Motor neuron (in vitro differentiated cells): ENCODE measurements at regions not wholly inside any gene's neighbourhood (a gene's known extent, or its start where the extent isn't known, plus 50 kb on each side); places are given as distances from the start of the nearest gene placed in this dataset.

ENCODE experiments used
- ATAC-seq, 8 experiments: fragments of 200-7000 bp; cut with Tn5 transposase; replicated peaks in 6 of 8; 2 replicates each; pipeline ENCODE4 v1.8.0; 2021; ENCODE audit warnings: mild to moderate bottlenecking in 8 of 8, moderate library complexity in 8 of 8
- H3K27ac ChIP-seq, 2 donors: fragments of 250-450 bp; sonication (Bioruptor Pico); 2 replicates each; pipeline ENCODE4 v1.9.0; 2021; ENCODE audit warnings: antibody characterized with exemption in 2 of 2, mild to moderate bottlenecking in 2 of 2, moderate library complexity in 1 of 2
- H3K4me1 ChIP-seq, 2 donors: fragments of 250-450 bp; sonication (Bioruptor Pico); replicated peaks in 1 of 2; 2 replicates each; pipeline ENCODE4 v1.6.1; 2021; ENCODE audit warnings: antibody characterized with exemption in 2 of 2, mild to moderate bottlenecking in 2 of 2, moderate library complexity in 1 of 2
- H3K4me3 ChIP-seq, 5 donors: fragments of 250-450 bp; sonication (Bioruptor Pico); 2 replicates each; pipeline ENCODE4 v1.9.0; 2021; ENCODE audit warnings: antibody characterized with exemption in 5 of 5, mild to moderate bottlenecking in 5 of 5, moderate library complexity in 4 of 5
- WGBS, 10 experiments: fragments of 450-650 bp; shearing (Covaris generic); methylation state at CpG; one replicate each; pipeline ENCODE4 v1.0.0; 2022; 5-methylcytosine and 5-hydroxymethylcytosine counted together
- in situ Hi-C, 9 experiments: fragments of 400-800 bp; cut with MboI; loops; one replicate each; pipeline ENCODE4 v1.15.0; 2021; ENCODE audit warnings: low sequenced_read_pairs in 9 of 9, low pct_unique_long_range_greater_than_20kb in 2 of 9; ENCODE audit not compliant: unreplicated experiment in 9 of 9

GRCh38 chr13:42702716-42703115, 78.7 kb upstream of the FAM216B start:
- Histone ChIP-seq H3K4me3 (no peak overlapping the region), H3K27ac (no peak overlapping the region), H3K4me1 (peaks cover 2 to 14% of the 10 kb centered on the region in 2 donors)
- 14 to 100% (median 54%) methylated on average over 1 to 2 of the region's 2 CpGs; no CpG with 5 or more reads in 3 of the 10 experiments for WGBS, 10 experiments
- in situ Hi-C loops: no loop called here
- peak in 2 of 8 experiments; percentile 21 to 61 for ATAC-seq

- Histone ChIP-seq H3K27ac (no peak overlapping the region), H3K4me3 (no peak overlapping the region), H3K4me1 (peaks cover 2 to 14% of the 10 kb centered on the region in 2 donors)
- ATAC-seq: no peak
- in situ Hi-C loops: no loop called here
These were observed 77.6 kb upstream of the FAM216B start for GRCh38 chr13:42703740-42704139.

DNA sequence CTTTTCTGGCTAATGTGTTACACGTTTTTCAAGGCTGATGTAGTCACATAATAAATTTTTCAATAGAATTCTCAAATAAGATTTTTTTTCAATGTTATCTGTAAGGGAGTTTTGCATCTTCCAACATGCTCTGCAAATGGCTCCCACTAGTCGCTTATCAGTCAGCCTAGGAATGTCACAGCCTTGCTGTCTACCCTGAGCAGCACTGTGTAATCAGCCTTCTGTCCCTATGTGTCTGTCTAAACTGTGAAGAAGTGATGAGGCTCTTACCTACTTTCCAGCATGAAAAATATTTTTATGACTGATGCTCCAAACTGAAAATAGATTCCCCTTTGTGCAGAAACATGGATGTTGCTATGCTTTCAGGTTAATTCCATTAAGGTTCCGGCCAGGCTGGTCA, 75.1 kb upstream of the FAM216B start:
- Histone ChIP-seq H3K27ac (no peak overlapping the region), H3K4me3 (no peak overlapping the region), H3K4me1 (peaks cover 2 to 14% of the 10 kb centered on the region in 2 donors)
- in situ Hi-C loops: no loop called here
- no peak for ATAC-seq
- 19 to 86% (median 57%) methylated on average over 1 to 3 of the region's 3 CpGs; no CpG with 5 or more reads in 1 of the 10 experiments for WGBS, 10 experiments

DNA sequence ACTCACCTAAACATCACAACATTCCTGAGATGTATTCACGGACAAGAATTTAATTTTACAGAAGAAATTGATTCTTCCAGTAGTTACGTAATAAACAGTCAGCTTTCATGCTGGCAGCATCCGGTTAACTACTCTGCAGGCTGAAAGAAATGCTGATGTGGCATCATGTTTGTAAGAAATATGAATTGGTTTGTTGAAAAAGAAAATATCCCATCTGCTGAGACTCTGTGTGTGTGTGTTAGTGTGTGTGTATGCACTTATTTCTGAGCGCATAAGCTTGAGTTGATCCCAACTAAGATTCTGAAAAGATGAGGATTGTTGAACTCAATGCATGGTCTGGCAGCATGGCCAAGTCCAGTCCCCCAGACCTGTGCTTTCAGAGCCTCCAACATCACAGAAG, 74.3 kb upstream of the FAM216B start:
- 0 to 100% (median 58%) methylated on average over 1 to 4 of the region's 4 CpGs; no CpG with 5 or more reads in 2 of the 10 experiments for WGBS, 10 experiments

DNA sequence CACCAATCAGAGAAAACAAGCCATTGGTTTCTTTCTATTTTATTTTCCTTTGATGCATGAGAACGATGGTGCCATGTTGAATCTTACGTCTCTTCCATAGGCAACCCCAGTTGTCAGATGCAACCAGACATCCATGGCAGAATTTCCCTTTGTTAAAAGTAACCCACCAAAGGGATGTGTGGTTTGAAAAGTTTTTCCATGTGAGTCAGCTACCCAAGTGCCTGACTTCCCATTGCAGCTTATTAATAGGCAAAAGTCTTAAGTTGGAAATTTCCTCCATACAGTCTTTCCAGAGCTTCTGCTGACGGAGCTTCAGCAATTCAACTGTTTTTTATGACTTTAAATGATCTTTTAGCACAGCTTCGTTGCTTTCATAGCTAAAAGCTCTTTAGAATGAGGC, 73.8 kb upstream of the FAM216B start:
- H3K4me3 ChIP-seq: no peak overlapping the region
- 14 to 100% (median 70%) methylated on average over 1 to 4 of the region's 4 CpGs; no CpG with 5 or more reads in 1 of the 10 experiments for WGBS, 10 experiments
- H3K27ac ChIP-seq: no peak overlapping the region
- ATAC-seq: no peak
- in situ Hi-C loops: no loop called here
- H3K4me1 ChIP-seq: peaks cover 2 to 14% of the 10 kb centered on the region in 2 donors

More for the DNA sequence above, 74.3 kb upstream of the FAM216B start:
- peak in 1 of 8 experiments; percentile 31 for ATAC-seq
- in situ Hi-C loops: no loop called here
- no peak overlapping the region for H3K4me3 ChIP-seq
- peaks cover 2 to 14% of the 10 kb centered on the region in 2 donors for H3K4me1 ChIP-seq
- H3K27ac ChIP-seq: no peak overlapping the region

- WGBS, 10 experiments: 46 to 100% (median 88%) methylated on average over 1 to 4 of the region's 4 CpGs
- H3K27ac ChIP-seq: no peak overlapping the region
- no peak overlapping the region for H3K4me3 ChIP-seq
These were observed 73.0 kb upstream of the FAM216B start for GRCh38 chr13:42708391-42708790.

DNA sequence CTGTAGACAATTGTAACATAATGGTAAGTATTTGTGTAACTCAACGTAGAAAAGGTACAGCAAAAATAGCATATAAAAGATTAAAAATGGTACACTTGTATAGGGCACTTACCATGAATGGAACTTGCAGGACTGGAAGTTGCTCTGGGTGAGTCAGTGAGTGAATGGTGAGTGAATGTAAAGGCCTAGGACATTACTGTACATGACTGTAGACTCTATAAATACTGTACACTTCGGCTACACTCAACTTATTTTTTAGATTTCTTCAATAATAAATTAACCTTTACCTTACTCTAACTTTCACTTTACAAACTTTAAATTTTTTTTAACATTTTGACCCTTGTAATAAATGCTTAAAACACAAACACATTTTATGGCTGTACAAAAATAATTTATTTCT, 72.1 kb upstream of the FAM216B start:
- 65 to 100% (median 87%) methylated on average over 1 to 2 of the region's 2 CpGs for WGBS, 10 experiments
- Histone ChIP-seq H3K4me3 (no peak overlapping the region), H3K27ac (no peak overlapping the region), H3K4me1 (peaks cover 2 to 14% of the 10 kb centered on the region in 2 donors)
- in situ Hi-C loops: no loop called here
- no peak for ATAC-seq

More at GRCh38 chr13:42708391-42708790, 73.0 kb upstream of the FAM216B start:
- H3K4me1 ChIP-seq: peaks cover 2 to 14% of the 10 kb centered on the region in 2 donors
- in situ Hi-C loops: no loop called here
- ATAC-seq: no peak

GRCh38 chr13:42715909-42716308, 65.5 kb upstream of the FAM216B start:
- Histone ChIP-seq H3K4me3 (no peak overlapping the region), H3K4me1 (peaks cover 5 to 10% of the 10 kb centered on the region in 2 donors), H3K27ac (no peak overlapping the region)
- in situ Hi-C loops: no loop called here
- ATAC-seq: no peak
- WGBS, 10 experiments: 20 to 100% (median 100%) methylated on average over 1 to 3 of the region's 3 CpGs; no CpG with 5 or more reads in 3 of the 10 experiments

DNA sequence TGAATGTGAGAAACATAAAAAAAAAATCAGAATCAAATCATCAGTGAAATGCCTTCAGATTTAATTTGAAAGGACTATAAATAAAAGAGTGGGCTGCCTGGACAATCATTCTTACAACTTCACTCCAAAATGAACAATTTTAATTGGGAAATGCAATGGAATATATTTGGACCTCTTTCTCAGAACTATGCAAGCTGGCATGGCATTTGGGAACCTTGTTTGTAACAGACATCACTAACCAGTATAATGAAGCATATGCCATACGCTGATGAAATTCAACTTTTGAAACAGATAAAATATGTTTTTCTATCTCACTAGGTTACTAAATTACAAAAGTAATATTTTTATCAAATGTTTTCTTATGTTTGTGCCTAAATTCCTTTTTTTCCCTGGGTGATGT, 64.2 kb upstream of the FAM216B start:
- Histone ChIP-seq H3K4me1 (peaks cover 5 to 22% of the 10 kb centered on the region in 2 donors), H3K4me3 (no peak overlapping the region), H3K27ac (no peak overlapping the region)
- in situ Hi-C loops: no loop called here
- ATAC-seq: no peak
- WGBS, 10 experiments: 88 to 100% (median 100%) methylated on average over 1 of the region's 1 CpG; no CpG with 5 or more reads in 3 of the 10 experiments

- 17 to 66% (median 47%) methylated on average over 2 to 12 of the region's 12 CpGs; no CpG with 5 or more reads in 1 of the 10 experiments for WGBS, 10 experiments
- Histone ChIP-seq H3K4me1 (peaks cover 5 to 22% of the 10 kb centered on the region in 2 donors), H3K4me3 (no peak overlapping the region), H3K27ac (peak overlapping the region; percentile 50 to 52)
- in situ Hi-C loops: no loop called here
- ATAC-seq: peak; percentile 98 to 100 (median 100)
These were observed 61.1 kb upstream of the FAM216B start for GRCh38 chr13:42720113-42720857.

DNA sequence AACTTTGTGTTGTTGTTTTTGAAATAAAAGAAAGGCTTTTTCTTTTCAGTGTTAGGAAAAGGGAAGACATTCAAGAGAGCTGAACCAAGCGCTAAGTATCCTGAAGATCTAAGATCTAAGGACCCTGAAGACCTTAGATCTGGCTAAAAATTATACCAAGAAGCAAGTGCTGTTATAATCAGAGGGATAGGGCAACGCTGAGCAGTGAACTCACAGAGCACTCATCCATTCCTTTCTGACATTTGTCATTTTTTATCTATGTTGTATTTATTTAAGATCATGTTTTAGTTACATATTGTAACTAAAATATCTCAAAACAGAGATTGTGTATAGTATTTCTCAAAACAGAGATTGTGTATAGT, 60.5 kb upstream of the FAM216B start:
- 0 to 100% (median 76%) methylated on average over 1 to 2 of the region's 2 CpGs for WGBS, 10 experiments
- in situ Hi-C loops: no loop called here
- peak in 6 of 8 experiments; percentile 16 to 28 (median 24) for ATAC-seq

DNA sequence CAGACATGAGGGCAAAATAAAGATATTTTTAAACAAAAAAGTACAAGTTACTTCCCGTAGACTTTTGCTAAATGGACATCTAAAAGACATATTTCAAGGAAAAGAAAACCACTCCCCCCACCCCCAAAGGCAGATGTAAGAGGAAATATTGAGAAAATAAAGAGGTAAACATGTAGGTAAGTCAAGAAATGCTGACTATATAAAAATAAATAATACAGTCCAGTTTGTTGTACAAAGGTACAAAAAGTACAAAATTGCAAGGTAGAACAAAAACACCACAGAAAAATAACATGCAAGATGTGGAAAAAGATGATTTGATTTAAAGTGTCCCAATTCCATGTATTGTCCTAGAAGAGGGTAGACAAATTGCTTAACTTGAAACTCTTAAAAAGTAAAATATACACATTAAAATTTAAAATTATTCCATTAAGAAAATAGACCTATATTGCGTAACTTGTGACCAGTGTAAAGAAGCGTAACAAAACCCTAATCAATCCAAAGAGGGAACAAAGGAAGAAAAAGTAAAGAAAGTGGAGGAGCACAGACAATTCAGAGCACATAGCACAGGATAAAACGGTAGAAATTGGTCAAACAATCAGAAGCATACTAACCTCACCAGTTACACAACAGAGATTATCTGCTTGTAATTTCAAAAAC, 58.4 kb upstream of the FAM216B start:
- H3K27ac ChIP-seq: no peak overlapping the region
- no peak for ATAC-seq
- H3K4me1 ChIP-seq: peaks cover 5 to 22% of the 10 kb centered on the region in 2 donors
- in situ Hi-C loops: no loop called here
- no peak overlapping the region for H3K4me3 ChIP-seq
- WGBS, 10 experiments: 57 to 100% (median 90%) methylated on average over 1 to 4 of the region's 4 CpGs; no CpG with 5 or more reads in 1 of the 10 experiments

More for the DNA sequence above, 60.5 kb upstream of the FAM216B start:
- H3K27ac ChIP-seq: peak overlapping the region; percentile 46 to 52
- peaks cover 5 to 22% of the 10 kb centered on the region in 2 donors for H3K4me1 ChIP-seq
- no peak overlapping the region for H3K4me3 ChIP-seq

GRCh38 chr13:42728507-42729180, 52.7 kb upstream of the FAM216B start:
- in situ Hi-C loops: no loop called here
- Histone ChIP-seq H3K4me3 (no peak overlapping the region), H3K27ac (no peak overlapping the region), H3K4me1 (no peaks in the 10 kb centered on the region)
- 55 to 91% (median 82%) methylated on average over 5 to 8 of the region's 8 CpGs for WGBS, 10 experiments
- peak in 1 of 8 experiments; percentile 28 for ATAC-seq
